ENCODE measurements at regions not wholly inside any gene's neighbourhood (a gene's known extent, or its start where the extent isn't known, plus 50 kb on each side); places are given as distances from the start of the nearest gene placed in this dataset.

DNA sequence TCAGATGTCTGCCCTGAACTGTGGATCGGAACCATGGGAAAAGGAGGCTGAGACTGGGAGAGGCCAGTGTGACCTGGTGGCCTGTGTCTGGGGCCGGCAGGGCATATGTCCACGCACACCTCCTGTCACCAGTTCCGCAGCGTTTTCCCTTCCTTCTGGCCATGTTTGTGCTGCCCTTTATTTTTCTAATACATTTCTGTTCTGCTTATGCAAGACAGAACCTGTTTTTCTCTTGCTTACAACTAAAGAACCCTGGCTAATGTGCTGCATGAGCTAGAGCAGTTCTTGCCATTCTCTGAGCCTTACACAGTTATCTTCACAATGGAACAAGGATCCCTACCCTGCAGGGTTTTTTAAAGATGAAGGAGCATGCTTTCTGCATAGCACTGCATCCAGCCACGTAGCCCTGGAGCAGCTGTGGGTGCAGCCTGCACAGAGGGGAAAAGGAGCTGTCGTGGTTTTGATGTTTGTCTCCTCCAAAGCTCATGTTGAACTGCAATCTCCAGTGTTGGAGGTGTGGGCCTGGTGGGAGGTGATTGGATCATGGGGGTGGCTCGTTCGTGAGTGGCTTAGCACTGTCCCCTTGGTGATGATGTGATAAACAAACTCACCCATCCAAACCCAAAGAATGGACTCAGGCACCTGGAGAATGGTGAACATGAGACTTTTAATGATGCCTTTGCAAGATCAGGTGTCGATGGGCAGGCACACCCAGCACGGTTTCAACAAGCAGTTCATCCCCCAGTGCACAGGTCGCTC lies 84.8 kb upstream of the SHANK2 start:
- TF ChIP-seq CTCF (IDR thresholded peaks at IDR 0.05; ENCODE audit: insufficient read depth, low read length) (no peak), SPI1 (IDR thresholded peaks at IDR 0.05; ENCODE audit: borderline replicate concordance, low read depth) (no peak), GABPA (IDR thresholded peaks at IDR 0.05; ENCODE audit: low read depth) (no peak), POLR2AphosphoS5 (IDR thresholded peaks at IDR 0.05; ENCODE audit: low read depth) (no peak), REST (IDR thresholded peaks at IDR 0.05; ENCODE audit: insufficient replicate concordance, low read depth) (no peak)

Data from HL-60 (cell line).